ENCODE measurements at regions not wholly inside any gene's neighbourhood (a gene's known extent, or its start where the extent isn't known, plus 50 kb on each side); places are given as distances from the start of the nearest gene placed in this dataset.
"Not testable (repeated sequence)": the region's sequence is repeated elsewhere in the genome, so short reads cannot be mapped to it uniquely, and the experiment has no call there.

DNA sequence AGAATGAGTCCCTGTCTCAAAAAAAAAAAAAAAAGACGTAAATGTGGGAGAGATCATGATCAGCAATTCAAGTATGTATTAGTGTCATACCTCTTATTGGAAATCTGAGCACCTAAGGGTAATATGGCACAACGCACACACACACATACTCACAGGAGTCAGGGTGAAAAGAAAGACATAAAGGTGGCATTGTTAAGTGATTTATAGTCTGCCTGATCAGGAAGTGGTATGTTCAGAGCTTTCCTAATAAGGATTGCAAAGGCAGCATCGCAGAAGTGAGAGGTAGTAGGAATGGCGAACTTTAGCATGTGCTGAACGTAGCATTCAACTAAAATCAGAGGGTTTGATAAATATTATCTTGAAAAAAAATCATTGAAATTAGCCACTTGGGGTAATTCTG lies 854.3 kb downstream of the METTL15 start:
- no peak for DNase-seq

DNA sequence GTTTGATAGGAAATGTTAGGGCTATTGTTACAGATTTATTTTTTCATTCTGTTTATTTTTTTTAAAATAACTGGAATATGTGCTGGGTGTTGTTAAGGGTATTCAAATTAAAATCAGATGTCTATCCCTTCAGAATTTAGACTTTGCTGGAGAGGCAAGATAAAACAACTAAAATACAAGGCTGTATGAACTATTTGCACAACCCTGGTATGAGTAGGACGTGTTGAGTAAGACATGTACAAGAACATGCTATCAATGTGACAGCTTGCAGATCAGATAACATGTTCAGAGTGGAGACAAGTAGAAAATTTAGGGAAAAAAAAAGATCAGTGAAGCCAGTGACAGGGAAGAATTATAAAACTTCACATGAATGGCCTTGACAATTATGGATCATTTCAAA lies 853.5 kb downstream of the METTL15 start:
- DNase-seq, result no peak

DNA sequence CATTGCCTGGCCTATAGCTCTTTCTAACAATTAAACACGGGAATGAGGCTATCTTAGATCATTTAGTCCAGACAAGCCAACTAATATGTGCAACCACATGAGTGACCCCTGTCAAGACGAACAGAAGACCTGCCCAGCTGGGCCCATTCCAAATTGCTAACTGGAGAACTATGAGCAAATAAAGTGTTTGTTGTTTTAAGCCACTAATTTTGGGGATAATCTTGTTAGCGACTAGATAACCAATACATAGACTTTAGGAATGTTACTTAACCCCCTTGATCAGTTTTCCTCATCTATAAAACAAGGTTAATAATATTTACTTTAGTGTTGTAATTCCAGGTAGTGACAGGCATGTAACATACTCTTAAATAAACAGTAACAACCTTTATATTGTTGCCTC lies 848.3 kb downstream of the METTL15 start:
- no peak for DNase-seq

DNA sequence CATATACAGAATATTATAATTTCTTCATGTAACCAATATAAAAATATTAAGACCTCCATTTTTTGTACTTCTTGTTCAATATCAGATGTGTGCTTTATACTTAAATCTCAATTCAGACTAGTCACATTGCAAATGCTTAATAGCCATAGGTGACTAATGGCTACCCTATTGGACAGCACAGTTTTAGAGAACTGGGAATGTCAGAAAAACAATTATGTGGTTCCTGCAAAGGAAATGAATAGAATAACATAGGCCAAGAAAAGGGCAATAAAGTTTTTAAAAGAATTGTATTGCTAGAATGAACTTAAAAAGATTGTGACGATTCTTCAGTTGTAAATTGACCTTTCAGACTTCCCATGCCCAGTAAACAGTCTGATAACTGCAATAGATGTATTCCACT lies 843.0 kb downstream of the METTL15 start:
- DNase-seq, result no peak

DNA sequence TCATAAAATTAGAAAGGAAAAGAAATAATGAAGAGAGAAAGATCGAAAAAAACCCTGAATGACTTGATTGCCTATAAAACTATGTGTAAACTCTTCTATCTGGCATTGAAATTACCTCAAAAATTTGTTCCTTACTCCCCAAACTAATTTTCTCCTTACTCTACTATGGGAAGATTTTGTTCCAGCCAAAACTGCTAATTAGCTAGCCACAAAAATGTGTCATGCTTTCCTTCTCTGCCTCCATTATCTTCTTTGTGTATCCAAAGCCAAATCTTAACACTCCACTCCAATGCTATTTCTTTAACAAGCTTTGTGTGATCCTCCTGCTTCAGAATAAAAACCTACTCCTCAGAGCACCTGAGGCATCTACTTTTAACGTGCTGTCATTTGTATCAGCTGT lies 831.2 kb downstream of the METTL15 start:
- no peak for DNase-seq

DNA sequence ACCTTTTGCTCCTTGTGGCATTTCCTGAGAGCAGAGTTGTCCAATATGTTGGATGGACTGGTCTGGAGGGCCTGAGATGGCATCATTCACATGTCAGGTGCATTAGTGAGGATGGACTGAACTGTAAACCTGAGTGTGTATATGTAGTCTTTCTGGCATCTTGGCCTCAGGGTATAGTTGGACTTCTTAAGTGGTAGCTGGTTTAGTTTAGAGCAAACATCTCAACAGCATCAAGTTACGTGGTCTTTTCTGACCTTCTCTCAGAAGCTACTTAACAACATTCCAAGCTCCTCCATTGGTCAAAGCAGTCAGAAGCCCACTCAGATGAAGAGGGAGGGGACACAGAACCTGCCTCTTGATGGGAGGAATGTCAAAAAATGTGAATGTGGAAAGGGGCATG lies 829.9 kb downstream of the METTL15 start:
- no peak for DNase-seq

DNA sequence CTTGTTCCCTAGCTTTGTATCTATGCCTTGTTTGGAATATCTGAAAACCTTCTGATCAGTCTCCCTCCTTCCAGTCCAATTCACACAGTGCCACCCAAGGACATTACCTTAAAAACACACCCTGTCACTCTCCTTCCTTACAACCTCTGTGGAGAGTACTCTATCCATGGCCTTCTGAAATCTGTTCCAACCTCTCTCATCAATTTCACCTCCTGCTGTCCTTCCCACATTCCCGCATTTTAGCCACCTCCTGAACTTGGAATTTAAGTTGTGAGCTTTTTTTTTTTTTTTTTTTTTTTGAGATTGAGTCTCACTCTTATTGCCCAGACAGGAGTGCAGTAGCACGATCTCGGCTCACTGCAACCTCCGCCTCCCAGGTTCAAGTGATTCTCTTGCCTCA lies 824.8 kb downstream of the METTL15 start:
- no peak for DNase-seq

DNA sequence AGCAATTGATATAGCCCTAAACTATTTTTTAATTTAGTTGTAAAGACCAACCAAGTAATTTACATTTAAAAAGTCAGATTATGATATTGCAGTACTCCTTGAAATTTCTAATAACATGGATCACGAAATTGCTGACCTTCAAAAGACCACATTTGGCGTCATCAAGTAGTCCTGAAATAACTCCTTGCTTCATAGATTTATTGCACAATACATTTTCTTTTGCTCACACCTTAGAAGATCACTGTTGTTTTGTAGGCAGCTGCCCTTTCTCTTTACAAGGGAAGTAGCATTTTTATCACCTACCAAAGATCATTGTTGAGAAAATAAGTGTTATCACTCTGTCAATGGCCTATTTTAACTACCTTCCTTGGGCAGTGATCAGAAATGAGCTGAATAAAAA lies 815.8 kb downstream of the METTL15 start:
- no peak for DNase-seq

DNA sequence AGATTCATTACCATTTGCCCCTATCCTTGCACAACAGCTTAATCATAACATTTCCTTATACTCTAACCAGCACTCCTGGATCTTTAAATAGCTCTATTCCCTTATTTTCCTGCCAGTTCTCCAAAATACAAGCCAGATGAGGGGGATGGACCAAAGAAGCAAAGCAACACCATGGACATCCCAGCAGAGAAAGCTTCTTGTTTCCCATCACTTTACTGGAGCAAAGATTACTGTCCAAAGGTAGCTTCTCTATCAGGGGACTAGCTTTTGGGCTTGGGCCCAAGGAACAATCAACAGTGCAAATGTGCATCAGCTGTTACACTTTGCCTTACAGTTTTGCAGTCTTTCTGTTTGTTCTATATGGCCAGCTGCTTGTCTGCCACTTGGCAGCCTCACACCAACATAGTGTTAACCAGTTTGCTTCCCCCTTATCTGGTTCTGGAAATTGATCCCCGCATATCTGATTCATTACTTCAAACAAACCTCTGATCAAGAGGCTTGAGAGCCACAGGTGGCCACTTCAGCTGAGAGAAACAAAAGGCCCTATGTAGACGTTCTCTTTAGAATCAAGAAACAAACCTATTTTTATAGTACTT lies 814.3 kb downstream of the METTL15 start:
- DNase-seq, result peak; percentile 27

DNA sequence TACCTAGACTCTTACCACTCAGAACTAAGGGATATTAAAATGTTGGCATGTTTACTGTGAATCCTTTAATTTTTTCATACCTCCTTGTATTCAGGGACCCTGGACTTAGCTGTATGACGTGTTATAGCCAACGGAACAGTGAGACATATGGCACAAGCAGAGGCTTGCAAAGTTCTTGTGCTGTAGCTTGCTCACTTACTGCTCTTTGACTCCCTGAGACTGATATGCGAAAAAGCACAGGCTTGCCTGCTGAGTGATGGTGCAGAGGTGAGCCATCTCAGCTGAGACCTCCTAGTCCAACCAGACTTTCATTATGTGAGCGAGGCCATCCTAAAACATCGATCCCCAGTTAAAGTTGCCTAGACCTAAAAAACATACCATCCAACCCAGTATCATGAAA lies 811.0 kb downstream of the METTL15 start:
- no peak for DNase-seq

DNA sequence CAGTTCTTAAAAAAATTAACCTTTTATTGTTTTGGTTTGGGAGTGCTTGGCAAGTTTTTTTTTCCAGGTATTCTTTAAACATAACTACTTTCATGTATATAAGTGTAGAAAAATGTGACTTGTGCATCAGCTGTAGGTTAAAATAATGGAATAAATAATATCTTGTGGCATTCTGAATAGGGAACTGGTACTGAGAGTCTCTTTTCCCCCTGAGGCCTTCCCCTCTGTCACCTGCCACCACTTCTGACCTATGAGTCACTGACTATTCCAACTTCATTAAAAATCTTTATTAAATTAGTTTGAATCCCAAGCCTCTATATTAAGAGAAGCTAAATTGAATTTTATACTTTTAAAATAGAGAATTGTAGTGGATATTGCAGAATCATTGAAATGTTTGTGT lies 805.7 kb downstream of the METTL15 start:
- DNase-seq, result no peak

DNA sequence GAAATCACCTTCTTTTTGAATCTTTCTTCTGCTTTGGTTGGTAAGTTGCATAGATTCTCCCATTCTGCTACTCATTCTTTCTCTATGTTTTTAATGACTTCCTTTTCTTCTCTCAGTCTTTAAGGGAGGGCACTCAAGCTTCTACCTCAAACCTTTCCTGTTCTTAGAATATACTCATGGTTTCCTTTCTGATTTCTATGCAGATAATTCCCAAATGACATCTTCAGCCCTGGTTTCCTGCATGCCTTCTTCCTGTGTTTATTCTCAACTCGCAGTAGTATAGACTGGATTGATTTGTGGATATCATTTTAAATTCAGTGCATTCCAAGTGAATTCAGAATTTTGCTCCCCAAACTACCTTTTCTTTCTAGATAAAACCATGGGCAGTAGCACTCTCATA lies 803.6 kb downstream of the METTL15 start:
- DNase-seq, result no peak

DNA sequence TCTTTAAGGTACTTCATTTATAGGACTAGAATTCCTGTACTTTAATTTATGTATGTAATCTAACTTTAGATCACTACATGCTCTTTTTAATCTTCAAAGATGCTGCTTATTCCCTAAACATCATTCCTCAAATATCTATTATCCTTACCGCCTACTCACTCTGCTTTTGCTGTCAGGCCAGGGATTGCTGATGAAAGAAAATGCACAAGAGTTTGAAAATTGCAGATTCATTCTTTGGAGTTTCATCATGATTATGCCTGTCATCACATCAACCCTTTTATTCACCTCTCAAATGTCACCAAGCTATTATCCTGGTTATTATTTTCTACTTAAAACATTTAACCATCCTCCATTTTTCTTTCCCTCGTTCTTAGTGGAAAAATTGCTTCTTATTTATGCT lies 802.7 kb downstream of the METTL15 start:
- no peak for DNase-seq

DNA sequence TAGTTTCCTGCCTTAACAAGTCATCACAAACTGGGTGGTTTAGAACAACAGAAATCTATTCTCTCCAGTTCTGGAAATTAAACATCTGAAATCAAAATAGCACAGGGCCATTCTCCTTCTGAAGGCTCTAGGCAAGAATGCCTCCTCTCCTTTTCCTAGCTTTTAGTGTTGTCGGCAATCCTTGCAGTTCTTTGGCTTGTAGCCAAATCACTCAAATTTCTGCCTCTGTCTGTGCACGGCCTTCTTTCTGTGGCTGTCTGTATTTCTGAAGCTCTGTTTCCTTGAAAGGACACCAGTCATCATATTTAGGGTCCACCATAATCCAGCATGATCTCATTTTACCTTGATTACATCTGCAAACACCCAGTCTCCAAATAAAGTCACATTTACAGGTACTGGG lies 795.5 kb downstream of the METTL15 start:
- DNase-seq, result no peak

DNA sequence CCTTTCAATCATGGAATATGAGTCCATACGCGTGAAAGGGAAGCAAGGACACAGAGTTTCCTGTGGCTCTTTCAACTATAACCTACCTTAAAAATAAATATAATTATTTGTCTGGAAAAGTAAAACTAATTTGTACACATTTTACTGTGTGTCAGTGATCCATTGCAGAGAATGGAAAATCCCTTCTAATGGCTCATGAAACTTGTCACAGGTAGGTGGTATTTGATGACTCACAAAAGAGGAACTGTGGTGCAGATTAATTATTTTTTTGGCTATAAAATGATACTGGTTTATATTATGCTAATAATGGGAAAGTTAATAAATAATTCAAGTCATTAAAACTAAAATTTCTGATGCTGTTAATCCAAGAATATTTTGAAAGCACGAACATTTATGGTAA lies 792.2 kb downstream of the METTL15 start:
- DNase-seq, result no peak

DNA sequence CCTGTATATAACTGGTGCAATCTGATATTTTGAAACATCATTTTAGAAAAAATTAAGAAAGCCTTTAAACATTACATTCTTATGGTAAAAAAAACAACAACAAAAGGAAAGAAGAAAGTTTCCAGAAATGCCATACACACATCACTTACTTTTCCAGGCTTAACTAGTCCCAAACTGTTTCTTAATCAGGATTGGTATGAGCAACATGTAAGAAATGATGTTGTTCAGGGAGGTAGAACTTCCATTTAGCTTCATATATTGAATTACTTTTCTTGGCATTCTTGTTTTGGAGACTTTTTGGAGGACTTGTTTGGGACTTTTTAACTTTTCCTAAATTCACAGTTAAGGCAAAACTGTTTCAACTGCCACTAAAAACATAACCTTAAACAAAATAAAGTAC lies 791.5 kb downstream of the METTL15 start:
- DNase-seq, result no peak

DNA sequence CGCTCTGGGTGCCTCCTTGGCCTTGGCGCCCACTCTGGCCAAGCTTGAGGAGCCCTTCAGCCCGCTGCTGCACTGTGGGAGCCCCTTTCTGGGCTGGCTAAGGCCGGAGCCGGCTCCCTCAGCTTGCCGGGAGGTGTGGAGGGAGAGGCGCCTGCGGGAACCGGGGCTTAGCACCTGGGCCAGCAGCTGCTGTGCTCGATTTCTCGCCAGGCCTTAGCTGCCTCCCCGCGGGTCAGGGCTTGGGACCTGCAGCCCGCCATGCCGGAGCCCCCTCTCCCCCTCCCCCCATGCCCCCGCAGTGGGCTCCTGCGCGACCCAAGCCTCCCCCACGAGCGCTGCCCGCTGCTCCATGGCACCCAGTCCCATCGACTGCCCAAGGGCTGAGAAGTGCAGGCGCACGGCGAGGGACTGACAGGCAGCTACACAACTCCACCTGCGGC lies 782.4 kb downstream of the METTL15 start:
- DNase-seq, result not testable (repeated sequence)

DNA sequence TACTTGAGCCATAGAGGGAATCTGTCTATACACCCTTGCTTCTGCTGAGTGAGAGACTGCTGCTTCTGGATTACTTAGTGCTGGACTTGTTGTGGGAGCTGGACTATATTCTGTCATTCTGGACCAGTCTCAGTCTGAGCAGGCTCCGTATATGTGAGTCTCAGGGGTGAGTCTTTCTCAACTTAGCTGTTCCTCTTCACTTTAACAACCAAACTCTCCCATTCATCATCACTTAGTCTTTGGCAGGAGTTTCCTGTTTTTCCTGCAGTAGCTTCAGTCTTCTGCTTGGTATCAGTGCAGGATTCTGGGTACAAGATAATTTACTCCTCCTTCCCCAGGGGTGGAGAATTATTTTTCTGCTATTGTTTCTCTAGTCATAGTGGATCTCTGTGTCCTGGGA lies 779.5 kb downstream of the METTL15 start:
- DNase-seq, result no peak

DNA sequence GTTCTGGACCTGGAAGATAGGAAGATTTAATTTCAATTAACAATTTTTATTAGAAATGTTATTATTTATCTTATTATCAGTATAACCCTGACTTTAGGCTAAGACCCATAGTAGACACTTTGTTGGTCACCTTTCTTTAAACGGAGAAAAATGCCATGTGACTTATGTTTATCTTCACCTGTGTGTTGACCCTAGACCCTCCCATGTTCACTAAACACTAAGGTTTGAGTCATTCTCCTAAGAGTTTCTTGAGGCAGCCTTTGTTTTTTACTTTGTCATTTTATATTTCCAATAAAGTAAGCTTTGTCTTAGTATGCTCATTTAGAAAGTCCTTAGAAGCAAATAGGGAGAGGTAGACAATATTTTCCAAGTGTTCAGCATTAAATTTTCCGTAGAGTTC lies 771.7 kb downstream of the METTL15 start:
- no peak for DNase-seq

DNA sequence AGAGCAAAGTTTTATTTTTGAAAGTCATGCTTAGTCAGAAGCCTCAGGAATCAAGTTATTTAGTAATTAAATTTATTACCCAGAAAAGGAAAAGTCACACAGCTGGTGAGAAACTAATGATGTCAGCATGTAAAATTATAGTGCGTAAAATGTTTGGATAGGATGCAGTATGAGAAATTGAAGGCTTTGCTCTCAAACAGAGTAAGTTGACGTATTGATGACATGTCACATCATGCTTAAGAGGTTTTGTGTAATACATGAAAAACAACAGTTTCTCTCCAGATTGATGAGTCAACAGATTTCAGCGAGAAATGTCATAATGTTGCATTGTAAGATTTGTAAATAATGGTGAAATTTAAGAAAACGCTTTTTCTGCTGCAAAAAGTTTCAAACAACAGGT lies 769.8 kb downstream of the METTL15 start:
- no peak for DNase-seq

DNA sequence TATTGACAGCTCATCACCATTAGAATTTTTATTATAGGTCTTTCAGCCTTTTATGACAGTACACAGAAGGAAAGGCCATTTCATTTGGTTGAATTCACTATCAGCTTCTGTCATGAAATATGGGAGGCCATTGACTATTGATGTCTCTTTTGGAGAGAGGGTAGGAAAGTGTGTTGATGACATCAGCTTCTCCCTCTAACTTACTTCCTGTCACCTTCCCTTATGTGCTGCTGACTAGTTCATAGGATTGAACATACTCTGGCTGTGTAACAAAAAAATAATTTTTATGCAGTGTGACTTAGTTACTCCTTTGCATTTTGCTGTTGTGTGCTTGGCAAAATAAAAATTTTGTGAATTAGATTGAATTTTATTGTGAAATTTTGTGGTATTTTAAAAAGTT lies 769.2 kb downstream of the METTL15 start:
- no peak for DNase-seq

DNA sequence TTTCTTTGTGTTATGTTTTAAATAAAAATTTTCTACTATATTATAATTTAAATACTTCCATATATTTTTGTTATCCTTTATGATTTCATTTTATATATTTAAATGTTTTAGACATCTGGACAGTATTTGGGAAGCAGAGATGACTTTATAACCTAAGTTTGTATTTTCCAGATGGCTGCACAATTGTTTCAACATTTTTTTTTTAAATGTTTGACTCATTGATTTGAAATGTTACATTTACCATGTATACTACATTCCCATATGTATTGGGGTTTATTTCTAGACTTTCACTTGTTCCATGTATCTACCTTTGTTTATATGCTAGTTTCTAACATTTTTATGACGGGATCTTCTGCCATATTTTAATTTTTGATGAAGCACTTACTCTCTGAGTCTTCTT lies 766.5 kb downstream of the METTL15 start:
- DNase-seq, result no peak

DNA sequence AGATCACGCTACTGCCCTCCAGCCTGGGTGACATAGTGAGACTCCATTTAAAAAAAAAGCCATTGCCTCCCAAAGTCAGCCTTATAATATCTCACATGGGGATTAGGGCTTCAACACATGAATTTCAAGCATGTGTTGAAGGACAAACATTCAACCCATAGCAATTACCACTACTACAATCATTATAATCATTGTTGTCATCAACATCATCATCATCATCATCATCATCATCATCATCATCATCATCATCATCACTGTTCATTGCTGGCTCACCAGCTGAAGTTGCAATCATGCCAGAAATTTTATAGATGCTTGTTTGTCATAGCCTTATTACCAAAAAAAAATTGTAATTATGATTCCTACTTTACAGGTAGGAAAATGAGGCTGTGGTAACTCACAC lies 762.9 kb downstream of the METTL15 start:
- DNase-seq, result no peak

DNA sequence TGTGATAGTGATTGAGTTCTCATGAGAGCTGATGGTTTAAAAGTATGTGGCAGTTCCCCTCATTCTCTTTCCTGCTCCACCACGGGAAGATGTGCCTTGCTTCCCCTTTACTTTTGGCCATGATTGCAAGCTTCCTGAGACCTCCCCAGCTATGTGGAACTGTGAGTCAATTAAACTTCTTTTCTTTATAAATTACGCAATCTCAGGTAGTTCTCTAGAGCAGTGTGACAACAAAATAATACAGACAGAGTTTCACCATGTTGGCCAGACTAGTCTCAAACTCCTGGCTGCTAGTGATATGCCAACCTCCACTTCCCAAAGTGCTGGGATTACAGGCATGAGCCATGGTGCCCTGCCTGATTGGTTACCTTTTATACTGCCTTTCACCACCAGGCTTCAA lies 755.2 kb downstream of the METTL15 start:
- no peak for DNase-seq

DNA sequence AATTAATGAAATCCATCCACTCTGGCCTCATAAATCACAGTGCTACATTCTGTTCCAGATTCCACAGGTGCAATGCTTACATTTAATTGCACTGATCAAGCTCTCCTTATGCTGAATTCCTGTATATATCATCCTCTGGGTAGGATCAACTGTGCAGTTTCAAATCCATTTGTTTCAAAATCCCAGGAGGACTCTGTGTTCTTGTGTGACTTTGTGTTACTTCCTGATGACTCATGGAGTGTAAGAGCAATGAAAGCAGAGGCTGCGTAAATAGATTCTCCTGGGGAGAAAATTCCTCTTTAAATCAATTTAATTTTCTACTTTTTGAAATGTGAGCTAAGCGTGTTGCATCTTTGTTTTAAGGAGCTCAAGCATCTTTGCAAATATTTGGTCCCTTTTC lies 752.7 kb downstream of the METTL15 start:
- no peak for DNase-seq

DNA sequence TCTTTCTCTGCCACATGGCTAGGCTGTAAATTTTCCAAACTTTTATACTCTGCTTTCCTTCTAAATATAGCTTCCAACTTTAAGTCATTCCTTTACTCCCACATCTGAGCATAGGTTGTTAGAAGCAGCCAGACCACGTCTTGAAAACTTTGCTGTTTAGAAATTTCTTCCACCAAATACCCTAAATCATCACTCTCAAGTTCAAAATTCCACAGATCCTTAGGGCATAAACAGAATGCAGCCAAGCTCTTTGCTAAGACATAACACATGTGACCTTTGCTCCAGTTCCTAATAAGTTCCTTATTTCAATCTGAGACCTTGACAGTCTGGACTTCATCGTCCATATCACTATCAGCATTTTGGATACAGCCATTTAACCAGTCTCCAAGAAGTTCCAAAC lies 749.9 kb downstream of the METTL15 start:
- DNase-seq, result no peak

Measured in DMS153 (cell line).